SKM-1 treated with dmso at 0.1 percent for 144 hours (cell line): ENCODE measurements at regions not wholly inside any gene's neighbourhood (a gene's known extent, or its start where the extent isn't known, plus 50 kb on each side); places are given as distances from the start of the nearest gene placed in this dataset.

ENCODE experiments used
- DNase-seq: peaks from one replicate; lab custom pipeline; 2025; ENCODE audit not compliant: unreplicated experiment; lab: John Stamatoyannopoulos, UW

DNA sequence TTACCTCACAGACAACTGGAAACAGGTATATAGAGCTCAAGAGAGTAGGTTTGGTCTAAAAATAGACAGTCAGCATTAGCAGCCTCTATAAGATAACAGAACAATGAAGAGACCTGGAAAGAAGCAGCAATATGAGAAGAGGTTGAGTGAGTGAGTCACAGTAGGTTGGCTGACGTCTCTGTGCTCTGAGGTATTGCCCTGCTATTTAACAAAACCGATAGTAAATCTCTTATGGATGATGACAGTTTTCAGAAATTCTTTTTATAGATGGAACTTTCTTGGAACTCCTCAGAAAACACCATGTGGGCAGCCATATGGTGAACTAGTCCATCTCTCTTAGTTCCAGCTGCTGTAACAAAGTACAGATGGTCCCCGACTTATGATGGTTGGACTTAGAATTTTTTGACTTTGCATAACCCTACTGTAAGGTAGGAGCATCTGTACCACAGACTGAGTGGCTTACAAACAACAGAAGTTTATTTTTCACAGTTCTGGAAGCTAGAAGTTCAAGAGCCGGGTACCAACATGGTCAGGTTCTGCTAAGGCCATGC is 123.5 kb downstream of the MBD2 start:
- no peak for DNase-seq

DNA sequence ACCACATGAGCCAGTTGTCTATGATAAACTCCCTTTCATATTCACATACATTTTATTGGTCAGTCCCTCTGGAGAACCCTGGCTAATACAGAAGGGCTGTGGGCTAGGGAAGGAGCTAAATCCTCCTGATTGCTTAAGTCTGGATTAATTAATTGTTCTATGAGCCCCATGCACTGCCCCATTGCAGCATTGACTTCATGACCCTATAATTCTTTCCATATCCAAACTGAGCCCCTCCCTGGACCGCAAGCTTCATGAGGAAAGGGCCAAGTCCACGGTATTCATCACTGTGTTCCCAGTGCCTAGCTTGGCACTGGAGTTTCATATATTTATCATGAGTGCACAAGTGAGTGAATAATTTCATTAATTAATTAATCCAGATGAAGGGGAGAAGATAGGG is 124.0 kb downstream of the MBD2 start:
- no peak for DNase-seq

DNA sequence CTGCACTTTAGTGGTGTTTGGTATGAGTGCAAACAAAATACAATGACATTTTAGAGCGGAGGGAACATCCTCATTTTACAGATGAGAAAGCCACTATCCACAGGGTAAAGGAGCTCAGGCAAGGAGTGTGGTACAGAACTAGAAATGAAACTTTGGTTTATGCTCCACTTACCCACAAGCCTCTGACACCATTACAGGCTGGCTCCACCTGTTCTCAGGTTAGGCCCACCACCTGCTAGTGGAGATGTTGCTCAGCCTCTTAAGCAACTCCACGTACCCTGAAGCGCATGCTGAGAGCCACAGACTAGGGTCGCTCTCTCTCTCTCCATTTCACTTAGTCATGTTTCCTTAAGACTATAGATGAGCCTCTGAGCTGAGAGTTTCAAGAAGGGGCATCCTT is 130.0 kb downstream of the MBD2 start:
- DNase-seq: no peak

DNA sequence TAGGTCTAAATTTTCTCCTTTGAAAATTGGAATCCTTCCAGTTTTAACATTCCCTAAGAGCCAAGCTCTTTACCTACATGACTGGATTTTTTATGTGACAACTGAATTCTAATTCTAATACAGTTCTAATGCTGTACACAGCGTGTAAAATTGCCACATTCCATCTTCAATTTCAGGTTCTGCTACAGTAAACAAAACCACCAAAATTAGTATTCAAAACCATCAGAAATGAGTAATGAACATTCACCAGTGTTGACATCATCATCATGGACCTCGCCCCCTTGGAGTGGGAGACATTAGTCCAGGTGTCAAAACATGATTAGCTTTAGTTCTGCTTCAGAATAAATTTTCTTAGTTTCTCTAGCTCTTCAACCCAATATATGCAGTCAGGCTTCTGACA is 133.6 kb downstream of the MBD2 start:
- no peak for DNase-seq

DNA sequence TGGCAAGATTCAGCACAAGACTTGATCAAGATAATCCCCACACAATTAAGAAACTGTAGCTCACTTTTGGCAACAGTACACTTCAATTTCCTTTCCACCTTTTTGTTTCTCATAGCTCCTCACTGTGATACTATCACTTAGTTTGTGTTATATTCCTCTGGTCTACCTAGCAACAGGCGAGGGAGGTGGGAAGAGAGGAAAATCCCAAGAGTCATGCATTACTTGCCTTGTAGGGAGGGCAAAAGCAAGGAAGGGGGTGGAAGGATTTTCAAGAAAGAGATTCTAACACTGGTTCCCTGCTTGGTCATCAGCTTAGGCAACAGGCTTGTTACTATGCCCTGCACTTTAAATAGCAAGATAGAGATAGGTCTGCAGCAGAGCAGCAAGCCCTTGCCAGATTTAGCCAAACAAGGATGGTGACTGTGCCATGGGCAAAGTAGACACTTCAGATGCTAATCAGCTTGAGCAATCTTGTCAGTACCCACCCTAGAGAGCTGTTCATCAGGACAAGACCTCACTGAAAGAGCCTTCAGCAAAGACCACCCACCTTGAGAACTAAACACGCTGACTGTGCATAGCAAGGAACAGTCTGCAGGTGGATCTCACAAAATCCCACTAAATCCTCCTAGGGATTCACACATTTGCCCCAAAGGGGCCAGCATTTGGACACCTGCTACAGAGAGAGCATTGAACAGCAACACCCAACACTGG is 134.6 kb downstream of the MBD2 start:
- DNase-seq: no peak

DNA sequence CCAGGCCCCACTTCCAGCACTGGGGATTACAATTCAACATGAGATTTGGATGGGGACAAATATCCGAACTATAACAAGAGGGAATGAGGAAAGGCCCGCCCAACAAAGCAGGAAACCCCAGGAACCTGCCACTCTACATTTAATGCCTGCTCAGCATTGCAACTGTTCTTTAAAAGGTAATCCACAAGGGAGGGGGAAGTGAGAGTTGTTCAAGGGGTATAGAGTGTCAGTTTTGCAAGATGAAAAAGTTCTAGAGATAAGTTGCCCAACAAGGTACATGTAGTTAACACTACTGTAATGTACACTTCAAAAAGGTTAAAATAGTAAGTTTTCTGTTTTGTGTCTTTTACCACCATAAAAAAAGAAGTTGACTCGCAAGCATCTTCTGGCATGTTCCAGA is 137.6 kb downstream of the MBD2 start:
- DNase-seq: no peak

DNA sequence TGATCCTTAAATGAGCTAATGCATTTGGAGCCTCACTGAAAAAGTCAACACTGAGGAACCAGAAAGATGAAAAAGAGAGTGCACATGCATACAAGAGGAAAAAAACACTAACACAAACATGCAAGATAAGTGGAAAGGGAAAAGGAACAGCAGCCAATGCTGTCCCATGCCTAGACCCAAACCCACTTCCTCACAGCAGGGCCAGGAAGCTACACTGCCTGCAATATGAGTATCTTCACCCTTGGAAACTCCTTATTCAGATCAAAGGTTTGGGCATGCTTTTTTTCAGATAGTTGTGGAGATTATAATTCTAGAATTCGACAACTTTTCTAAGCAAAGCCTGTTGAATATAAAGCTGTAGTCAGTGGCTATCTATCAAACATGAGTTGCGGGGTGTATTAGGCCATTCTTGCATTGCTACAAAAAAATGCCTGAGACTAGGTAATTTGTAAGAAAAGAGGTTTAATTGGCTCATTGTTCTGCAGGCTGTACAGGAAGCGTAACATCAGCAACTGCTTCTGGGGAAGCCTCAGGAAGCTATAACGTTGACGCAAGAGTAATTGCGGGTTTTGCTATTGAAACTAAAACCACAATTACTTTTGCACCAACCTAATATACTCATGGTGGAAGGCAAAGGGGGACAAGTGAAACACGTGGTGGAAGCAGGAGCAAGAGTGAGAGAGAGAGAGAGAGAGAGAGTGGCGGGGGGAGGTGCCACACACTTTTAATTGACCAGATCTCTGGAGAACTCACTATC is 138.2 kb downstream of the MBD2 start:
- DNase-seq: no peak

DNA sequence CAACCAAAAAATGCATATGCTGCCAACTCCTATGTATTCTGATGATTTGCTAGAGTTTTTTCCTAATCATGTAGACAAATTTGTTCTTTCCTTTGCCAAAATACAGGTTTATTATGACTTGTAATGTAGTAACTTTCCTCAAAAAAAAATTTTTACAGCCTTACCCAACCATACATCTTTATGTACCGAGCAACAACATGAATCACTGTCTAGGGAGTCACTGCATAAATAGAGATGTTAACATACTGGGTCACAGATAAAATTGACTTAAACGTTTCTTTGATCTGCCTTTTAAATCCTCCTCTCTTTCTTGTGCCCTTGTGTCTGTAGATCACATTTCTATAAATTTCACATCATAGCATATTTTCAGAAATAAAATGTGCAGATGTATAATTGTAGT is 143.6 kb downstream of the MBD2 start:
- DNase-seq: no peak

DNA sequence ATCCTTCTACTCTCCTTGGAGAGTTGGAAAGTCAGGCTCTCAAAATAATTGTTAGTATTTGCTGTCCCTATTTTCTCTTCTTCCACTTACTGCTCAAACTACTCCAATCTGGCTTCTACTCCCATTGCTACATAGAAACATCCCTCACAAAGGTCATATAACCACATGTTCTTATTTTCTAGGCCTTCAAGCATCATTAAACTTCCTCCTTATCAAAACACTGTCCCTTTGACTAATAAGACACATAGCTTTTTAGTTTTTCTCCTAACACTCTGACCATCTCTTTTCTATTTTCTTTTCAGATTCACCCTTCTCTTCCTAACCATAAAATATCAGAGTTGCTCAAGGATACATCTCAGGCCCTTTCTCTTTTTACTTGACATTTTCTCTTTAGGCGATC is 148.3 kb downstream of the MBD2 start:
- DNase-seq: no peak

DNA sequence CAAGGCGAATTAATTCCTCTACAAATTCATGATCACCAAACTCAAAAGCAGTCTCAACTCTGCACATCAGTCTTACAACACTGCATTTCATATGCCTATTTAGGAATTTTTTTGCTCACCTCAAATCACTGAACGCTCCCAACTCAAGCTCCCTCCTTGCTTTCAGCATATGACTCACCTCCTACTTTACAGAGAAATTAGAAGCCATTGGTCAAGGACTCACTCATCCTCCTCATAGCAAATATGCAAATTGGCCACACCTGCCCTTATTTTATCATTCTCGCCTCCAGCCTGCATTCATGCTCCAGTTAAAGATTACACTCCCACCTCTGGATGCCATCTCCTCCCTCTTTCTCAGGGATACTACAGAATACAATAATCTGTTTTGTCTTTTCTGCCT is 148.8 kb downstream of the MBD2 start:
- DNase-seq: no peak

DNA sequence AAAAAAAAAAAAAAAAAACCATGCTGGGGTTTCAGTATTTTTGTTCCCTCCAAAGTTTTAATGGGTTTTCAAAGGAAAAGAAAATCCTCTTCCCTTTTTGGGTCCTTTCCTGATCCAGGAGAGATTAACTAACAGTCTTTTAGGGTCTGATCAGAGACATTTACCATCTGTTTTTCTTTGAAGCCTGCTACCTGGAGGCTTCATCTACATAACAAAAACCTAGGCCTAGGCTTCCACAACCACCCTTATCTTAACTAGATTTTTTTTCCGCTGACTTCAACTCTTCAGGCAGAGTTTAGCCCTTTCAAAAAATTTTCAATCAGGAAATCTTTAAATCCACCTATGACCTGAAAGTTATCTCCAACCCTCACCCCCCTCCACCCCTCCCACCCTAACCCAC is 154.7 kb downstream of the MBD2 start:
- no peak for DNase-seq

DNA sequence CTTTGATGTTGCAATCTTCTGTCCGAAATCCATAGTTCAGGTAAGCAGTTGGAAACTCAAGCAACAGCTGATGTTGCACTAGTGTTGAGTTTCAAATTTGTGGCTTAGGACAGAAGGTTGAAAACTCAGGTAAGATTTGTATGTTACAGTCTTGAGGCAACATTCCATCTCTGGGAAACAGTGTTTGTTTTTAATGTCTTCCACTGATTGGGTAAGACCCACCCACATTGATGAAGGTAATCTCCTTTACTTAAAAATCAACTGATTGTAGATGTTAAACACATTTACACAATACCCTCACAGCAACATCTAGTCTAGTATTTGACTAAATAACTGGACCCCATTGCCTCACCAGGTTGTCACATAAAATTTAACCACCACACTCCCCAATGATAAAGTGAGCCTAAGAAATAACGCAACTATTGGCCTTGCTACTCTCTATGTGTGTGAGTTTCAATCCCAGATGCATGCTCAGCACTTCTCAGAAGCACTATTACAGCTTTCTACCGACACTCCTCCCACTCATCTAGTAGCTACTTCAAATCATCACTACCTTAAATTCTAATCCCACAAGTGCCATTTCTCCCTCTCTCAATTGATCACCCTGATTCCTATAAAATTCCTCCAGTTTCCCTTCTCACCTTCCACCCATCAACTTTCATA is 164.0 kb downstream of the MBD2 start:
- no peak for DNase-seq

DNA sequence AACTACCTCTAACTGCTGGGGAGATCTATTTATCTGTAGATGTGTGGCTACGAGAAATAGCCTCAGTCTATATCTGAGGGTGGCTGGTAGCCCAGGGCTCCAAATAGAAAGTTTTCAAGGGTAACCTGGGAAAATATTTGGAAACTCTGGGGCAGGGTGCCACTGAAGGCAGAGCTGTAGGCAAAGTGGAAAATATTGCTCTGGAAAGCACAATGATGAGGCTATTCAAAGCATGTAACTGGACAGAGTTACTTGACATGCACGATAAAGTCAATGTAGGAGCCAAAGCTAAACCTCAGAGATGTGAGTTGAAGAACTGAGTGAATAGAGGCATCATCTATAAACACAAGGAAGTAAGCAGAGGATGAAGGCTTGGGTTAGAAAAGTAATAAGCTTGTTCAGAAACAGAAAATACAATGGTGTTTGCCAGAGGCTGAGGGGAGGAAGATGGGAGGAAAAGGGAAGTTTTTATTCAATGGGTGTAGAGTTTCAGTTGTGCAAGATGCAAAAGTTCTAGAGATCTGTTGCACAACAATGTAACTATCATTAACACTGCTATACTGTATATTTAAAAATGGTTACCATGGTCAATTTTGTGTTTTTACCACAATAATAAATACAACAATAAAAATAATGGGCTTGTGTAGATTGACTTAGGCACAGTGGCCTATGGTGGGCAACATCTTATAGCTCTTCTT is 171.6 kb downstream of the MBD2 start:
- peak; percentile 48 for DNase-seq

DNA sequence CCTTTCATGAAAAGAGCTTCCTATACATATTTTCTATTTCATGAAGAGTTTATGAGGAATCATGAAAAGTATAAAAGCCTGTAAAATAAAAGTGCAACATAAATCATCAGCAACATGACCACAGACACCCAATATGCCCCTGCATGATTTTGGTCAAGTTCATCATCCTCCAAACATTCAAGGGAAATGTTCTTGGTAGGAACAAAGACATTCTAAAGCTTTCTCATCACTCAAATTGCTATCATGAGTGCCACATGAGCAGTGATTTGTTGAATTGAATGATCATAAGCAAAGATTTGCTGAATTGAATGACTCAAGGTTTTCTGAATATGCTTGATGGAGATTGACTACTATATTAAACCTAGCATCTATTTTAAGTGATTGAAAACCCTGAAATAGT is 172.2 kb downstream of the MBD2 start:
- no peak for DNase-seq

DNA sequence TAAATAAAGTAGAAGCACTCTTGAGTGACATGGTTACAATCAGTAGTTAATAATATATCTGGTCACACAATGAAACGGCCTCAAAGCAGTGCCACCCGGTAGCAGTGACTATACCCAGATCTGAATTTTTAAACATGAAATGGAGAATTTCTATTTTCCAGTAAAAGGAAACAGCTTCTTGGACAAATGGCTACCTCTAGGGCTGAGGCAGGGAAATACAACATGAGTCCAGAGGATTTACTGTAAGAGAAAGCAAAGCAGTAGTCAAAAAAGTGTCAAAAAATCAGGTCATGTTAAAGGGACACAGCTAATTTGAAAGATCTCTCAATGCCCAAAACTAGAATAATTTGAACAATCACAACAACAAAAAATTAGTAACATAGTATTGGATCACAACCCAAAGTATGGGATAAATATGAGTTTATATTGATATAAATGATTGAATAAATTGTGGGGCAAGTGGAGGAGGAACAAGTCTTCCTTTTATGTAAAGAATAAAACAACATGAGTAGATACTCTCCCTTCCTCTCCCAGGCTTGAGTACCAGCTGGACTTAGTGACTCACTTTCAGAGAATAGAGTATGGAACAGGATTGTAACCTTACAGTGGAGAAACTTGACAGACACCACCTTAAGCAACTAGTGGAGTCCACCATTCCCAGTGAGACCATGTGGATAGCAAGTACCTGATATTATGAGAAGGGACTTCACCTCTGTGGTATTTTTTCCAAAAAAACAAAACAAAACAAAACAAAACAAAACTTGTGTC is 180.8 kb downstream of the MBD2 start:
- DNase-seq: no peak

DNA sequence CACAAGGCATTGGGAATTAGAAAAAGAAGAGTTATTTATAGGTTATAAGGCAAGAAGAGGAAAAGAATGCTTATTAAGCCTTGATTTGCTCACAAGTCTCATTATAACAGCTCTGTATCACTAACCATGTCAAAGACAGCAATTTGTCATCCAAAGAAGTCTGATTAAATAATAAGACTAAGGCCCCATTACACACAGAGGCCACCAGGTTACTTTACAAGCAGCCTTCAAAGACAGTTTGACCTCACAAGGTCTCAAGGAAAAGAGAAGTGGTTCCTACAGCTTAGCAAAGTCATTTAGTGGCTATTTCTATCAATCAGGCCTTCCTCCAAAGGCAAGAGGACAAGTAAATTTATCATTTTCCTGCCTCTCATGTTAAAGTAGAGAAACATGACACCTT is 188.5 kb downstream of the MBD2 start:
- no peak for DNase-seq

DNA sequence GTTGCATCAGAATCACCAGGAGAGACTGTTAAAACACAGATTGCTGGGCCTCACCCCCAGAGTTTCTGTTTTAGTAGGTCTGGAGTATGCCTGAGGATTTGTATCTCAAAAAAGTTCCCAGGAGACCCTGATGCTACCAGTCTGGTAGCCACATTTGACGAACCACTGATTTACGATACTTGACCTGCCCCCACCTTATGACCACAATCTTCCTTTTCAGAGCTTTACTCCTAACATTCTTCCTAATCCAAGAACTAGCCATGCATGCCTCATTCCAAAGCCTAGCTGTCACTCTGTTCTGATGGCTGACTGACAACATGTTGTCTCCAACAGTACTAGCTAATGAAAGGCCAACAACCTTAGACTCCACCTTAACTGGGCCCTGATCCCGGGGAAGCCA is 191.4 kb downstream of the MBD2 start:
- no peak for DNase-seq

DNA sequence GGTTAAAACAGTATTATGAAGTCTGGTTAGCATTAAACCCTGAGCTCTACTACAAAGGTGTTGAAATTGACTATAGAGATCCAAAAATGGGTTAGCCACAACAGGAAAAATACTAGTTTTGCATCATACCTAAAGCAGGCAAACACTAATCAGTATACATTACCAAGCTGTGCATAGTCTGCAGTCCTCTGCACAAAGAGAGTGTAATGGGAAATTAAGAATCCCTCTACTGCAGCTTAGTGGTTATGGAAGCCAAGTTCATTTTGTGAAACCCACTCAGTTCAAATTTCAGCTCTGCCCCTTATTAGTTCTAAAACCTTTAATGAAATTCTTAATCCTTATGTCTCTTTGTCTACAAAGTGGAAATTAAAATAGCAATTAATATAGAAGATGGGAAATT is 192.1 kb downstream of the MBD2 start:
- no peak for DNase-seq

DNA sequence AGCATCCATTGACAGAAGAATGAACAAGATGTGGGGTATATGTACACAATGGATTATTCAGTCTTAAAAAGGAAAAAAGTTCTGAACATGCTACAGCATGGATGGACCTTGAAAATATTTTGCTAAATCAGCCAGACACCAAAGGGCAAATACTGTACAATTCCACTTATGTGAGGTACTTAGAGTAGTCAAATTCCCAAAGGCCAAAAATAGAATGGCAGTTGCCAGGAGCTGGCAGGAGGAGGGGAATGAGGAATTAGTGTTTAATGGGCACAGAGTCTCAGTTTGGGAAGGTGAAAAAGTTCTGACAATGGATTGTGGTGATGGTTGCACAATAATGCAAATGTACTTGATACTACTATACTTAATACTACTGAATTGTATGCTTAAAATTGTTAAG is 193.2 kb downstream of the MBD2 start:
- DNase-seq: no peak

DNA sequence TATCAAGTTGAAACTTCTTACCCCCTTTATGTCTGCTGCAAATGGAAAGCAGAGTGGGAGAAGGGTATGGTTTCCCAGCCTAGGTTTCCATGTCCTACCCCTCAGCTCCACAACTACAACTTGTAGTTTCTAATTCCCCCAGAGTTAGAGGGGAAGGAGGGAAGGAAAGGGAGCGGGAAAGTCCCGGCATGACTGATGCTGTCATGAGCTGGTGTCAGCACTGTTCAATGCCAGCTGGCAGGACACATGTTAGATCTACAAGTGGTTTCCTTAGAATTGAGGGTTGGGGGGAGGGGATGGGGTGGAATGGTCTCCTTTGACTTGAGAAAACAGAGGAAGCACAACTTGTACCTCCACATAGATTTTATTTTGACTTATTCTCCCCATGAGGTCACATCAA is 194.0 kb downstream of the MBD2 start:
- no peak for DNase-seq

DNA sequence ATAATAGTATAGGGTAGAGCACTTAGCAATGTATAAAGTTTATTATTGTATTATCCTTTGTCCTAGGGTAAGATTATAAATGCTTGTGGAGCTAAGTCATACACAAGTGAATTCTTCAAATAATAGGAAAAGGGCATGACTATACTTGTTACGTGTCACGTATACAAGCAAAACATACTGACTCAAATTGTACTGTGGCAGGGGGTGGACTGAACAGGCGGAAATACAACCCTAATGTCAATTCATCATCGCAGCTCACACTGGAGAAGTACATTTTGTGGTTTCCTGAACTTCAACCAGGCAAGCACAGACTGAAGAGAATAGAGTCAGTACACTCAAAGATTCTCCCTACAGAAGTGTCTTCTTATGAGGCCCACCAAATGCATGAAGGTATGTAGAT is 201.0 kb downstream of the MBD2 start:
- DNase-seq: no peak
